BLaER1 treated with 17β-estradiol and CSF1 and Interleukin-3, amounts not matched to agents 10 nM and 100 nM (cell line): ENCODE measurements at regions not wholly inside any gene's neighbourhood (a gene's known extent, or its start where the extent isn't known, plus 50 kb on each side); places are given as distances from the start of the nearest gene placed in this dataset.

Experiments
- H3K27ac ChIP-seq, 11 experiments: shearing (Covaris generic); formaldehyde crosslinking; 2 replicates each; pipeline ENCODE4 v1.8.1; 2022
- H3K27me3 ChIP-seq, 11 experiments: shearing (Covaris generic); formaldehyde crosslinking; 2 replicates each; pipeline ENCODE4 v1.8.1; 2022
- H3K36me3 ChIP-seq, 11 experiments: shearing (Covaris generic); formaldehyde crosslinking; 2 replicates each; pipeline ENCODE4 v1.8.1; 2022
- H3K4me1 ChIP-seq, 10 experiments: shearing (Covaris generic); formaldehyde crosslinking; 2 replicates each; pipeline ENCODE4 v1.8.1; 2022
- H3K4me2 ChIP-seq, 11 experiments: shearing (Covaris generic); formaldehyde crosslinking; 2 replicates each; pipeline ENCODE4 v1.8.1; 2022
- H3K4me3 ChIP-seq, 10 experiments: shearing (Covaris generic); formaldehyde crosslinking; 2 replicates each; pipeline ENCODE4 v1.8.1; 2022
- H3K9ac ChIP-seq, 11 experiments: shearing (Covaris generic); formaldehyde crosslinking; 2 replicates each; pipeline ENCODE4 v1.8.1; 2022
- H3K9me3 ChIP-seq, 11 experiments: shearing (Covaris generic); formaldehyde crosslinking; replicated peaks in 1 of 11; 2 replicates each; pipeline ENCODE4 v1.8.1; 2022
- H4K20me1 ChIP-seq, 11 experiments: shearing (Covaris generic); formaldehyde crosslinking; 2 replicates each; pipeline ENCODE4 v1.8.1; 2022
- Cebpa-rat ChIP-seq, 11 experiments: shearing (Covaris generic); IDR thresholded peaks; 2 replicates each; pipeline ENCODE4 v1.8.1; 2022

- no peak for TF ChIP-seq Cebpa-rat (IDR thresholded peaks at IDR 0.05)
- no peak overlapping the region for H3K9ac ChIP-seq
- H3K27me3 ChIP-seq = no peaks in the 10 kb centered on the region
Measured at GRCh38 chr4:45199736-45200135, 473.4 kb upstream of the GNPDA2 start.

GRCh38 chr4:45188501-45188900 lies 462.1 kb upstream of the GNPDA2 start:
- H3K4me2 ChIP-seq = no peak overlapping the region
- H3K9ac ChIP-seq = no peak overlapping the region
- H3K9me3 ChIP-seq = no peaks in the 10 kb centered on the region
- no peak overlapping the region for H3K4me3 ChIP-seq
- no peak overlapping the region for H3K27ac ChIP-seq
- no peaks in the 10 kb centered on the region for H3K27me3 ChIP-seq
- no peak for TF ChIP-seq Cebpa-rat (IDR thresholded peaks at IDR 0.05)
- no peaks in the 10 kb centered on the region for H4K20me1 ChIP-seq
- no peaks in the 10 kb centered on the region for H3K36me3 ChIP-seq
- peaks cover 0 to 5% (median 0%) of the 10 kb centered on the region in 10 experiments; a peak in 1 of 20 replicates for H3K4me1 ChIP-seq

More at GRCh38 chr4:45199736-45200135, 473.4 kb upstream of the GNPDA2 start:
- H3K9me3 ChIP-seq = no peaks in the 10 kb centered on the region
- no peaks in the 10 kb centered on the region for H3K36me3 ChIP-seq
- H4K20me1 ChIP-seq = no peaks in the 10 kb centered on the region
- no peak overlapping the region for H3K27ac ChIP-seq
- H3K4me1 ChIP-seq = no peaks in the 10 kb centered on the region
- H3K4me2 ChIP-seq = no peak overlapping the region
- no peak overlapping the region for H3K4me3 ChIP-seq

- Histone ChIP-seq H3K4me3 (no peak overlapping the region), H3K4me1 (peaks cover 0 to 5% (median 0%) of the 10 kb centered on the region in 10 experiments; a peak in 1 of 20 replicates), H3K27me3 (no peaks in the 10 kb centered on the region), H3K36me3 (no peaks in the 10 kb centered on the region), H3K27ac (no peak overlapping the region), H3K4me2 (no peak overlapping the region), H3K9me3 (no peaks in the 10 kb centered on the region), H3K9ac (no peak overlapping the region), H4K20me1 (no peaks in the 10 kb centered on the region)
- no peak for TF ChIP-seq Cebpa-rat (IDR thresholded peaks at IDR 0.05)
Measured at GRCh38 chr4:45186249-45186648, 459.9 kb upstream of the GNPDA2 start.

GRCh38 chr4:45183905-45184304 lies 457.5 kb upstream of the GNPDA2 start:
- no peak overlapping the region for H3K4me2 ChIP-seq
- H3K27me3 ChIP-seq = no peaks in the 10 kb centered on the region
- H3K9me3 ChIP-seq = no peaks in the 10 kb centered on the region
- no peak overlapping the region for H3K9ac ChIP-seq
- TF ChIP-seq Cebpa-rat (IDR thresholded peaks at IDR 0.05) = no peak
- no peak overlapping the region for H3K27ac ChIP-seq
- H3K36me3 ChIP-seq = no peaks in the 10 kb centered on the region
- H3K4me1 ChIP-seq = peaks cover 0 to 5% (median 0%) of the 10 kb centered on the region in 10 experiments; a peak in 1 of 20 replicates
- no peak overlapping the region for H3K4me3 ChIP-seq
- H4K20me1 ChIP-seq = no peaks in the 10 kb centered on the region

GRCh38 chr4:45172636-45173035 lies 446.3 kb upstream of the GNPDA2 start:
- peaks cover 0 to 7% (median 0%) of the 10 kb centered on the region in 11 experiments; a peak in 3 of 22 replicates for H3K9me3 ChIP-seq
- H3K4me2 ChIP-seq = no peak overlapping the region
- no peaks in the 10 kb centered on the region for H3K27me3 ChIP-seq
- H3K9ac ChIP-seq = no peak overlapping the region
- no peaks in the 10 kb centered on the region for H4K20me1 ChIP-seq
- no peak overlapping the region for H3K27ac ChIP-seq
- H3K4me1 ChIP-seq = no peaks in the 10 kb centered on the region
- no peaks in the 10 kb centered on the region for H3K36me3 ChIP-seq
- TF ChIP-seq Cebpa-rat (IDR thresholded peaks at IDR 0.05) = no peak
- no peak overlapping the region for H3K4me3 ChIP-seq

- Histone ChIP-seq H3K27me3 (no peaks in the 10 kb centered on the region), H3K27ac (no peak overlapping the region), H3K9ac (no peak overlapping the region), H3K4me3 (no peak overlapping the region), H3K4me1 (peaks cover 0 to 21% (median 12%) of the 10 kb centered on the region in 10 experiments; a peak in 13 of 20 replicates), H4K20me1 (no peaks in the 10 kb centered on the region), H3K9me3 (no peaks in the 10 kb centered on the region), H3K36me3 (no peaks in the 10 kb centered on the region), H3K4me2 (peak overlapping the region in 9 of 11 experiments; percentile 19 to 68 (median 55); a peak in 17 of 22 replicates)
- TF ChIP-seq Cebpa-rat (IDR thresholded peaks at IDR 0.05) = no peak
Measured at GRCh38 chr4:45160951-45161350, 434.6 kb upstream of the GNPDA2 start.

GRCh38 chr4:45155081-45155777 lies 428.9 kb upstream of the GNPDA2 start:
- Histone ChIP-seq H3K27ac (no peak overlapping the region), H4K20me1 (no peaks in the 10 kb centered on the region), H3K4me3 (no peak overlapping the region), H3K9ac (no peak overlapping the region), H3K4me2 (no peak overlapping the region), H3K27me3 (no peaks in the 10 kb centered on the region), H3K4me1 (no peaks in the 10 kb centered on the region), H3K9me3 (no peaks in the 10 kb centered on the region), H3K36me3 (no peaks in the 10 kb centered on the region)
- no peak for TF ChIP-seq Cebpa-rat (IDR thresholded peaks at IDR 0.05)

- H3K27ac ChIP-seq = no peak overlapping the region
- no peaks in the 10 kb centered on the region for H3K9me3 ChIP-seq
- H3K4me3 ChIP-seq = no peak overlapping the region
- no peak for TF ChIP-seq Cebpa-rat (IDR thresholded peaks at IDR 0.05)
- H3K4me2 ChIP-seq = no peak overlapping the region
- no peaks in the 10 kb centered on the region for H3K4me1 ChIP-seq
- no peaks in the 10 kb centered on the region for H4K20me1 ChIP-seq
- no peaks in the 10 kb centered on the region for H3K36me3 ChIP-seq
- H3K9ac ChIP-seq = no peak overlapping the region
- H3K27me3 ChIP-seq = no peaks in the 10 kb centered on the region
Measured at GRCh38 chr4:45147866-45148265, 421.5 kb upstream of the GNPDA2 start.

- H3K4me2 ChIP-seq = no peak overlapping the region
- no peak for TF ChIP-seq Cebpa-rat (IDR thresholded peaks at IDR 0.05)
- H3K27ac ChIP-seq = no peak overlapping the region
- H3K9ac ChIP-seq = no peak overlapping the region
- H4K20me1 ChIP-seq = no peaks in the 10 kb centered on the region
- no peaks in the 10 kb centered on the region for H3K36me3 ChIP-seq
- peaks cover 0 to 15% (median 9%) of the 10 kb centered on the region in 11 experiments; a peak in 13 of 22 replicates for H3K9me3 ChIP-seq
- H3K4me1 ChIP-seq = no peaks in the 10 kb centered on the region
- H3K4me3 ChIP-seq = no peak overlapping the region
- no peaks in the 10 kb centered on the region for H3K27me3 ChIP-seq
Measured at GRCh38 chr4:45131020-45131419, 404.7 kb upstream of the GNPDA2 start.

- Histone ChIP-seq H3K27ac (no peak overlapping the region), H3K9ac (no peak overlapping the region), H3K4me2 (no peak overlapping the region), H3K4me1 (no peaks in the 10 kb centered on the region), H4K20me1 (no peaks in the 10 kb centered on the region), H3K4me3 (no peak overlapping the region), H3K9me3 (no peaks in the 10 kb centered on the region), H3K36me3 (no peaks in the 10 kb centered on the region), H3K27me3 (no peaks in the 10 kb centered on the region)
- TF ChIP-seq Cebpa-rat (IDR thresholded peaks at IDR 0.05) = no peak
Measured at GRCh38 chr4:45122406-45122805, 396.1 kb upstream of the GNPDA2 start.
